Osteocyte (in vitro differentiated cells): ENCODE measurements at regions not wholly inside any gene's neighbourhood (a gene's known extent, or its start where the extent isn't known, plus 50 kb on each side); places are given as distances from the start of the nearest gene placed in this dataset.

Experiments used
- DNase-seq: peaks from one replicate; pipeline ENCODE4 v3.0.0; 2021; ENCODE audit warnings: mixed read lengths; ENCODE audit not compliant: unreplicated experiment; ENCODE audit errors: extremely low spot score
- H3K27ac Mint-ChIP-seq: one replicate; pipeline ENCODE4 v1.8.0; 2021; ENCODE audit warnings: mild to moderate bottlenecking, mixed read lengths; ENCODE audit not compliant: unreplicated experiment
- H3K27me3 Mint-ChIP-seq: one replicate; pipeline ENCODE4 v1.8.0; 2021; ENCODE audit warnings: mixed read lengths; ENCODE audit not compliant: unreplicated experiment
- H3K36me3 Mint-ChIP-seq: one replicate; pipeline ENCODE4 v1.8.0; 2021; ENCODE audit warnings: mixed read lengths; ENCODE audit not compliant: unreplicated experiment
- H3K4me1 Mint-ChIP-seq: one replicate; pipeline ENCODE4 v1.8.0; 2021; ENCODE audit warnings: mixed read lengths; ENCODE audit not compliant: unreplicated experiment
- H3K4me3 Mint-ChIP-seq: one replicate; pipeline ENCODE4 v1.8.0; 2021; ENCODE audit warnings: mild to moderate bottlenecking, moderate library complexity, mixed read lengths; ENCODE audit not compliant: unreplicated experiment
- H3K9me3 Mint-ChIP-seq: one replicate; pipeline ENCODE4 v1.8.0; 2021; ENCODE audit warnings: mixed read lengths; ENCODE audit not compliant: unreplicated experiment
- TF ChIP-seq, protein P1 (sequence below): fragments of 200-600 bp; sonication (generic); IDR thresholded peaks from 2 replicates; pipeline ENCODE4 v1.5.0; 2021; ENCODE audit warnings: antibody characterized with exemption, mild to moderate bottlenecking, moderate library complexity

DNA sequence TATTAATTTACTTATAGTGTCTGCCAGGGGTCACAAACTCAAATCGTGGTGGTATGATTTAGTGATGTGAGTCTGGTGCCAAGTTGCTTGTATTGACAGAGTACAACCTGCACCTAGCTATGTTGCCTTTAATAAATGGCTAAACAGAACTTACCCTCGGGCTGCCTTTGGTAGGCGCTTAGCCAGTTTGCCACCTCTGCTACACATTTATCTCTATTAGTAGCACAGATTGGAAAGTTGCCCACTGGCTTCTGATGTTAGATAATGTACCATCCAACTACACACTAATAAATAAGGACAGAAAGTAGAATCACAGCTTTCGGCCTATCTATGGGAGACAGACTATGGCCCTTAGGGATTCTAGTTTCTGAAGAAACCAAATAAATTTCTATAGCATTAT is 368.4 kb downstream of the MAN2A1 start:
- Mint-ChIP-seq H3K4me3 (no peak overlapping the region), H3K27ac (no peak overlapping the region), H3K4me1 (peaks cover 21% of the 10 kb centered on the region), H3K27me3 (no peaks in the 10 kb centered on the region), H3K36me3 (no peaks in the 10 kb centered on the region), H3K9me3 (no peaks in the 10 kb centered on the region)
- DNase-seq = no peak
- TF ChIP-seq, protein P1, sequence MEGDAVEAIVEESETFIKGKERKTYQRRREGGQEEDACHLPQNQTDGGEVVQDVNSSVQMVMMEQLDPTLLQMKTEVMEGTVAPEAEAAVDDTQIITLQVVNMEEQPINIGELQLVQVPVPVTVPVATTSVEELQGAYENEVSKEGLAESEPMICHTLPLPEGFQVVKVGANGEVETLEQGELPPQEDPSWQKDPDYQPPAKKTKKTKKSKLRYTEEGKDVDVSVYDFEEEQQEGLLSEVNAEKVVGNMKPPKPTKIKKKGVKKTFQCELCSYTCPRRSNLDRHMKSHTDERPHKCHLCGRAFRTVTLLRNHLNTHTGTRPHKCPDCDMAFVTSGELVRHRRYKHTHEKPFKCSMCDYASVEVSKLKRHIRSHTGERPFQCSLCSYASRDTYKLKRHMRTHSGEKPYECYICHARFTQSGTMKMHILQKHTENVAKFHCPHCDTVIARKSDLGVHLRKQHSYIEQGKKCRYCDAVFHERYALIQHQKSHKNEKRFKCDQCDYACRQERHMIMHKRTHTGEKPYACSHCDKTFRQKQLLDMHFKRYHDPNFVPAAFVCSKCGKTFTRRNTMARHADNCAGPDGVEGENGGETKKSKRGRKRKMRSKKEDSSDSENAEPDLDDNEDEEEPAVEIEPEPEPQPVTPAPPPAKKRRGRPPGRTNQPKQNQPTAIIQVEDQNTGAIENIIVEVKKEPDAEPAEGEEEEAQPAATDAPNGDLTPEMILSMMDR = no peak

DNA sequence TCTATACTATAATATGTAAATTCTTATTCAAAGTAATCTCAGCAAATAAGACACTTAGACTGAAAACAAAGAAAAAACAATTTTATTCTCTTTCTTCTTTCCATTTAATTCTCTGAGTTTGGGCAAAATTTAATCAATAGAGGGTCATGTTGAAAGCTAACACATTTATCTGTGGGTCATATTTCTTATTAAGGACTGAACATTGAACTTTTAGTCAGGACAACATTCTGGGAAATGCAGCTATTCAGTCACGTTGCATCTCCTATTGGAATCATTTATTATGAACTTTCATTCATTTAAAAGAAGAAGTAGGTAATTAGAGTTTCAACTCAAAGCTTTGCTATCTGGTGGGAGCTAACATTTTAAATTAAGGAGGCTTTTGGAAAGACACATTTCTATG is 372.5 kb downstream of the MAN2A1 start:
- Mint-ChIP-seq H3K9me3 (peaks cover 2% of the 10 kb centered on the region), H3K4me3 (no peak overlapping the region), H3K4me1 (no peaks in the 10 kb centered on the region), H3K27ac (no peak overlapping the region), H3K27me3 (no peaks in the 10 kb centered on the region), H3K36me3 (no peaks in the 10 kb centered on the region)
- TF ChIP-seq, protein P1 = no peak
- DNase-seq = no peak

DNA sequence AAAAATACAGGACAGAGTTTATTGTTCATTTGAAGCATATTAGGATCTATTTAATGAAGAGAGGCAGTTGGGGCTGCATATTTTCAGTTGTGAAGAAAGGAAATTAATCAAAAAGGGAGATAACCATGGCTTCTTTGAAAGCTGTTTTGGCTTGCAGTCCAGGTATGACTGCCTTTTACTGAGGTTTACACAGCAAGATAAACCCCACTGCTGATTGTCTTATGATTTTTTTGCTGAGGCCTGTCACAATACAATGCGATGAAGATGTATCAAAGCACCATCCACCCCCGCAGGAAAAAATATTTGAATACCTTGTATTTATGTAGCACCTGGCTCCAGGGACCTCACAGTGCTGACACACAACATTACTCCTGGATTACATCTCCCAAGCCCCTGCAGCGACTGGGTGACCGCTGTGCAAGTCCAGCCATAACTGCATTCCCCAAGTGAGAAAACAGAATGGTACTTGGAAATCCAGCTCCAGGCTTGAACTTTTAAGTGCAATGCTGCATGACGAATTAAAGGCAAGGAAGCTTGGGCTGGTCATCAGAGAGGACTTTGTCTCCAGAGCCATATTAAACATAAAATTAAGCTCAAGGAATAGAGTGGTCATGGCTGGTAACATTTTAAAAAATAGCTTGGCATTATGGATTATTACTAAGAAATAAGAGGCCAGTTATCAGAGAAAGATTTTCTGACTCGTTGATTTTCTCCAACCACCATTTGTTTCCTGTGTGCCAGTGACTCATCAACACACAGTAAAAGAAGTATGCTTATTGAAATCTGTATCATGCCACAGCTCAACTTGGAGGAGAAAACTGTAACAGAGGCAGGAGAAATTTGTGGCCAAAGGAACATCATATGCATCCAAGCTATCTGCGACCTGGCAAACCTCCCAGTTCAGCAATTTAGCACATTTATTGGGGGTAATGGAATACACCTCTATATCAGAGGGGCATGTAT is 374.2 kb downstream of the MAN2A1 start:
- TF ChIP-seq, protein P1 = no peak
- no peak overlapping the region for H3K4me3 Mint-ChIP-seq
- no peaks in the 10 kb centered on the region for H3K4me1 Mint-ChIP-seq
- DNase-seq = no peak
- H3K27me3 Mint-ChIP-seq = no peaks in the 10 kb centered on the region
- H3K27ac Mint-ChIP-seq = no peak overlapping the region
- H3K36me3 Mint-ChIP-seq = peaks cover 6% of the 10 kb centered on the region
- H3K9me3 Mint-ChIP-seq = peaks cover 10% of the 10 kb centered on the region

DNA sequence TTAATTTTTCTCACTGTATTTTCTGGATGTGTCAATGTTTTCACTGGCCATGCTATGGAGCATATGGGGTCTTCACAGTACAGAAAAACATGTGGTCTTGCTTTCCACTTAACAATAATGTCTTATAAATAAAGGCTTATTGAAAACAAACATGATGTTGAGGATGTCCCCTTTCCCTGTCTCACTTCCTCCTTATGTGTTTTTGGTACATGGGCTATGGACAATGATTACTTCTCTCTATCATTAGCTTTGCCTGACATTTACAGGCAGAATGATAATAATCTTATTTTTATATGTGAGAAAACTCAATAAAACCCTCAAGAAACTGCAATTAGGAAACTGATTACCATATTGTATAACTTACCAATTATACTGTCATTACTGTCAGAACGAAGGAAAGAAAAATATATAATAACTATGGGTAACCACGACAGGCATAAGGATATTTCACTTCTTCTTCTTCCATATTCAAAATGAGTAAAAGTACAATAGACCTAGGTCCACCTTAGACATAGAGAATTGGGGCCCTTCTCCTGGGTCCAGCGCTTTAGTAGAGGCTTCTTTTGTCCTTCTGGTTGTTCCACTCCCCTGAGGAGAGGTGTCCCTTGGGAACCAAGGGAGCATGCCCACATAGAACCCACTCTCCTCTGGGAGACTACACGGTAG is 375.0 kb downstream of the MAN2A1 start:
- H3K27ac Mint-ChIP-seq = no peak overlapping the region
- H3K4me3 Mint-ChIP-seq = no peak overlapping the region
- peaks cover 7% of the 10 kb centered on the region for H3K36me3 Mint-ChIP-seq
- peaks cover 18% of the 10 kb centered on the region for H3K9me3 Mint-ChIP-seq
- H3K27me3 Mint-ChIP-seq = no peaks in the 10 kb centered on the region
- DNase-seq = no peak
- no peaks in the 10 kb centered on the region for H3K4me1 Mint-ChIP-seq
- TF ChIP-seq, protein P1 = no peak

GRCh38 chr5:110070836-110071235 is 381.1 kb downstream of the MAN2A1 start:
- no peak for DNase-seq
- TF ChIP-seq, protein P1 = no peak
- Mint-ChIP-seq H3K4me3 (no peak overlapping the region), H3K36me3 (peaks cover 15% of the 10 kb centered on the region), H3K4me1 (peaks cover 10% of the 10 kb centered on the region), H3K9me3 (peaks cover 43% of the 10 kb centered on the region), H3K27ac (no peak overlapping the region), H3K27me3 (no peaks in the 10 kb centered on the region)
